Smooth muscle cell (in vitro differentiated cells): ENCODE measurements at regions not wholly inside any gene's neighbourhood (a gene's known extent, or its start where the extent isn't known, plus 50 kb on each side); places are given as distances from the start of the nearest gene placed in this dataset.

Source experiments
- DNase-seq: peaks from one replicate; lab custom pipeline; 2025; ENCODE audit not compliant: unreplicated experiment; lab: John Stamatoyannopoulos, UW
- H2AFZ ChIP-seq: fragments of 200-600 bp; sonication (generic); 2 replicates; pipeline ENCODE4 v1.6.0; 2016; ENCODE audit warnings: antibody characterized with exemption, low read depth, mild to moderate bottlenecking
- H3F3A ChIP-seq: fragments of 200-600 bp; sonication (generic); 2 replicates; pipeline ENCODE4 v1.6.0; 2017; ENCODE audit warnings: antibody characterized with exemption, low read depth
- H3K27ac ChIP-seq: fragments of 200-600 bp; sonication (generic); 2 replicates; pipeline ENCODE4 v1.5.1; 2016; ENCODE audit warnings: low read depth, mild to moderate bottlenecking
- H3K27me3 ChIP-seq: fragments of 200-600 bp; sonication (generic); 2 replicates; pipeline ENCODE4 v1.6.1; 2016; ENCODE audit warnings: low read depth, mild to moderate bottlenecking
- H3K36me3 ChIP-seq: fragments of 200-600 bp; sonication (generic); 2 replicates; pipeline ENCODE4 v1.5.1; 2016; ENCODE audit warnings: low read depth
- H3K4me1 ChIP-seq: fragments of 200-600 bp; sonication (generic); 2 replicates; pipeline ENCODE4 v1.5.1; 2016; ENCODE audit warnings: low read depth
- H3K4me2 ChIP-seq: fragments of 200-600 bp; sonication (generic); 2 replicates; pipeline ENCODE4 v1.6.0; 2016; ENCODE audit warnings: mild to moderate bottlenecking
- H3K4me3 ChIP-seq: fragments of 200-600 bp; sonication (generic); 2 replicates; pipeline ENCODE4 v1.5.1; 2016; ENCODE audit warnings: mild to moderate bottlenecking
- H3K79me2 ChIP-seq: fragments of 200-600 bp; sonication (generic); 2 replicates; pipeline ENCODE4 v1.6.0; 2016; ENCODE audit warnings: low read depth, mild to moderate bottlenecking
- H3K9ac ChIP-seq: fragments of 200-600 bp; sonication (generic); 2 replicates; pipeline ENCODE4 v1.6.0; 2016; ENCODE audit warnings: low read depth
- H3K9me3 ChIP-seq: fragments of 200-600 bp; sonication (generic); replicated peaks from 2 replicates; pipeline ENCODE4 v1.5.1; 2016; ENCODE audit warnings: low read depth
- H4K20me1 ChIP-seq: fragments of 200-600 bp; sonication (generic); 2 replicates; pipeline ENCODE4 v1.6.0; 2016; ENCODE audit warnings: low read depth
- CTCF ChIP-seq: fragments of 200-600 bp; sonication (generic); IDR thresholded peaks from 2 replicates; pipeline ENCODE4 v1.5.1; 2017; ENCODE audit warnings: borderline replicate concordance, mild to moderate bottlenecking, antibody characterized with exemption; ENCODE audit not compliant: insufficient read depth, poor library complexity, severe bottlenecking
- WGBS: methylation state at CpG from one replicate; pipeline ENCODE4 v1.1.7; 2016; ENCODE audit warnings: low lambda C conversion rate; 5-methylcytosine and 5-hydroxymethylcytosine counted together

- Histone ChIP-seq H2AFZ (no peak overlapping the region), H4K20me1 (no peaks in the 10 kb centered on the region), H3K27me3 (no peaks in the 10 kb centered on the region), H3K4me2 (no peak overlapping the region), H3K79me2 (no peaks in the 10 kb centered on the region), H3K4me1 (peaks cover 14% of the 10 kb centered on the region), H3K27ac (no peak overlapping the region), H3K9me3 (no peaks in the 10 kb centered on the region), H3K4me3 (no peak overlapping the region), H3K9ac (no peak overlapping the region), H3K36me3 (no peaks in the 10 kb centered on the region), H3F3A (no peaks in the 10 kb centered on the region)
- WGBS = 17% methylated on average over 3 of the region's 3 CpGs
- DNase-seq = no peak
- no peak for TF ChIP-seq CTCF
Observed at GRCh38 chr5:166088389-166089039, 2202.9 kb upstream of the WWC1 start.

GRCh38 chr5:166091931-166092330 is 2199.5 kb upstream of the WWC1 start:
- Histone ChIP-seq H3K4me2 (no peak overlapping the region), H3K4me3 (no peak overlapping the region), H4K20me1 (no peaks in the 10 kb centered on the region), H3K9ac (no peak overlapping the region), H2AFZ (no peak overlapping the region), H3K9me3 (no peaks in the 10 kb centered on the region), H3K79me2 (no peaks in the 10 kb centered on the region), H3K27me3 (no peaks in the 10 kb centered on the region), H3K36me3 (no peaks in the 10 kb centered on the region), H3K27ac (no peak overlapping the region), H3K4me1 (no peaks in the 10 kb centered on the region), H3F3A (no peaks in the 10 kb centered on the region)
- no peak for TF ChIP-seq CTCF
- no peak for DNase-seq
- WGBS = 91% methylated on average over 1 of the region's 1 CpG

- Histone ChIP-seq H3K4me3 (no peak overlapping the region), H3K27me3 (no peaks in the 10 kb centered on the region), H3K79me2 (no peaks in the 10 kb centered on the region), H2AFZ (no peak overlapping the region), H3F3A (no peaks in the 10 kb centered on the region), H4K20me1 (no peaks in the 10 kb centered on the region), H3K9me3 (no peaks in the 10 kb centered on the region), H3K27ac (no peak overlapping the region), H3K4me1 (no peaks in the 10 kb centered on the region), H3K36me3 (no peaks in the 10 kb centered on the region), H3K9ac (no peak overlapping the region), H3K4me2 (no peak overlapping the region)
- 87% methylated on average over 4 of the region's 4 CpGs for WGBS
- no peak for TF ChIP-seq CTCF
- DNase-seq = no peak
Observed at GRCh38 chr5:166093312-166093711, 2198.1 kb upstream of the WWC1 start.

- H3K36me3 ChIP-seq = no peaks in the 10 kb centered on the region
- H3K27ac ChIP-seq = no peak overlapping the region
- no peaks in the 10 kb centered on the region for H3K9me3 ChIP-seq
- DNase-seq = no peak
- H3F3A ChIP-seq = no peaks in the 10 kb centered on the region
- TF ChIP-seq CTCF = no peak
- no peaks in the 10 kb centered on the region for H3K4me1 ChIP-seq
- H4K20me1 ChIP-seq = no peaks in the 10 kb centered on the region
- H3K9ac ChIP-seq = no peak overlapping the region
- H3K4me3 ChIP-seq = no peak overlapping the region
- WGBS = 94% methylated on average over 10 of the region's 10 CpGs
- no peaks in the 10 kb centered on the region for H3K27me3 ChIP-seq
- no peak overlapping the region for H3K4me2 ChIP-seq
- no peaks in the 10 kb centered on the region for H3K79me2 ChIP-seq
- no peak overlapping the region for H2AFZ ChIP-seq
Observed at GRCh38 chr5:166102947-166103346, 2188.5 kb upstream of the WWC1 start.
